ENCODE measurements at regions not wholly inside any gene's neighbourhood (a gene's known extent, or its start where the extent isn't known, plus 50 kb on each side); places are given as distances from the start of the nearest gene placed in this dataset.

DNA sequence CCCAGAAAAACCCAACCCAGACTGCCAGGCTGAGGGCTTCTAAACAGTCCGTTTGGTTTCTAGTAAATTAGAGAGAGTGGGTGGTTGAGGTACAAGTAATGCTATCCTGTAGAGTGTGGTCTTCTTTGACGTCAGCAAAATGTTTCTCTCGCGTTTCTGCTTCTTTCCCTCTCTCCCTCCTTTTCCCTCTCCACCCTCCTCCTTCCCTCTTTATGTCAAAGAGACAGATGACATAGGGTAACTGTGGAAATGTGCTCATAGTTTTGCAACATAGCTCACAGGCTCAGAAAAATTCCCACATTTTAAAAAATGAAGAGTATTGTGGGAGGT, 158.3 kb downstream of the TOMM20 start:
- in situ Hi-C loops (cut with HindIII; ENCODE audit: extremely low pct_ligation_motif_present, low pct_unique_long_range_greater_than_20kb), result loop anchor here (10.0 kb wide), 1 partner anchor 476 kb away; no protein-coding TSS in a partner anchor
- TF ChIP-seq HDAC2 (CRISPR knock-in tag; IDR thresholded peaks at IDR 0.05) (no peak), RFXANK (CRISPR knock-in tag; IDR thresholded peaks at IDR 0.05) (no peak), SOX5 (CRISPR knock-in tag; IDR thresholded peaks at IDR 0.05; ENCODE audit: borderline replicate concordance) (no peak), ZFY (CRISPR knock-in tag; IDR thresholded peaks at IDR 0.05) (no peak), ZNF354B (CRISPR knock-in tag; IDR thresholded peaks at IDR 0.05) (no peak), TFDP1 (CRISPR knock-in tag; IDR thresholded peaks at IDR 0.05; ENCODE audit: borderline replicate concordance) (no peak), ZNF747 (CRISPR knock-in tag; IDR thresholded peaks at IDR 0.05; ENCODE audit: borderline replicate concordance) (no peak), NFYC (CRISPR knock-in tag; IDR thresholded peaks at IDR 0.05) (no peak), MYPOP (CRISPR knock-in tag; IDR thresholded peaks at IDR 0.05) (no peak)
- TF ChIP-seq, protein P1, sequence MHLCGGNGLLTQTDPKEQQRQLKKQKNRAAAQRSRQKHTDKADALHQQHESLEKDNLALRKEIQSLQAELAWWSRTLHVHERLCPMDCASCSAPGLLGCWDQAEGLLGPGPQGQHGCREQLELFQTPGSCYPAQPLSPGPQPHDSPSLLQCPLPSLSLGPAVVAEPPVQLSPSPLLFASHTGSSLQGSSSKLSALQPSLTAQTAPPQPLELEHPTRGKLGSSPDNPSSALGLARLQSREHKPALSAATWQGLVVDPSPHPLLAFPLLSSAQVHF (CRISPR knock-in tag; IDR thresholded peaks at IDR 0.05), result no peak
- Histone ChIP-seq H2AFZ (ENCODE audit: low read length) (no peak overlapping the region), H3K36me3 (replicated peaks in 1 of 2; ENCODE audit: control insufficient read depth in 1 of 2, insufficient read depth in 2 of 2, low read length in 2 of 2) (no peaks in the 10 kb centered on the region), H3K27me3 (ENCODE audit: control insufficient read depth in 1 of 2, insufficient read depth in 2 of 2, low read length in 2 of 2) (no peaks in the 10 kb centered on the region), H3K27ac (ENCODE audit: extremely low read length, insufficient read depth, low read length) (peak overlapping the region; percentile 100), H3K4me3 (replicated peaks in 1 of 3; ENCODE audit: insufficient read depth in 1 of 3, low read depth in 2 of 3, low read length in 3 of 3) (no peak overlapping the region), H4K20me1 (ENCODE audit: insufficient read depth, low read length) (no peaks in the 10 kb centered on the region), H3K79me2 (ENCODE audit: insufficient read depth, low read length) (no peaks in the 10 kb centered on the region), H3K4me2 (ENCODE audit: low read depth, low read length) (no peak overlapping the region), H3K9ac (ENCODE audit: insufficient read depth, low read depth, low read length) (no peak overlapping the region), H3K9me3 (ENCODE audit: low read length) (no peaks in the 10 kb centered on the region), H3K4me1 (ENCODE audit: insufficient read depth, low read length) (peaks cover 73% of the 10 kb centered on the region)
- intact Hi-C loops (cut with micrococcal nuclease; ENCODE audit: unreplicated experiment), result no loop called here
- WGBS (ENCODE audit: low lambda C conversion rate), result 97% methylated on average over 4 of the region's 4 CpGs
- BruUV-seq (replicated peaks), result no TSS peak
- DNase-seq (ENCODE audit: low spot score) (no peak), FAIRE-seq (no peak), ATAC-seq (no peak)
- CTCF ChIA-PET (ENCODE audit: low intra/inter-chr PET ratio, low total read pairs), result no interaction called here
- POLR2A ChIA-PET, result interaction anchor here (0.9 to 12.9 kb wide), 4 partner anchors 10 to 358 kb away, joined by 3 to 657 read pairs (median 4); no protein-coding TSS in a partner anchor
